ENCODE measurements at regions not wholly inside any gene's neighbourhood (a gene's known extent, or its start where the extent isn't known, plus 50 kb on each side); places are given as distances from the start of the nearest gene placed in this dataset.

GRCh38 chr12:84047881-84048280 lies 864.7 kb downstream of the SLC6A15 start:
- no peak for TF ChIP-seq FOXP2 (optimal IDR thresholded peaks at IDR 0.05; ENCODE audit: borderline replicate concordance, extremely low read depth, extremely low read length, insufficient read depth)
- TF ChIP-seq SIN3A (IDR thresholded peaks at IDR 0.05; ENCODE audit: borderline replicate concordance, insufficient read depth, low read length), result no peak
- no peak for TF ChIP-seq TAF1 (IDR thresholded peaks at IDR 0.05; ENCODE audit: borderline replicate concordance, insufficient read depth, low read length)
- no peak for TF ChIP-seq REST (IDR thresholded peaks at IDR 0.05; ENCODE audit: insufficient read depth in 1 of 2, low read depth in 2 of 2, low read length in 2 of 2)

- TF ChIP-seq POLR2AphosphoS5 (IDR thresholded peaks at IDR 0.05; ENCODE audit: low read depth, low read length), result no peak
Measured at GRCh38 chr12:84046859-84047258, 865.7 kb downstream of the SLC6A15 start.

- TF ChIP-seq POLR2AphosphoS5 (IDR thresholded peaks at IDR 0.05; ENCODE audit: low read depth, low read length), result no peak
Measured at GRCh38 chr12:84043355-84043754, 869.2 kb downstream of the SLC6A15 start.

- TF ChIP-seq REST (IDR thresholded peaks at IDR 0.05; ENCODE audit: insufficient read depth in 1 of 2, low read depth in 2 of 2, low read length in 2 of 2), result no peak
- TF ChIP-seq FOXP2 (optimal IDR thresholded peaks at IDR 0.05; ENCODE audit: borderline replicate concordance, extremely low read depth, extremely low read length, insufficient read depth), result no peak
- TF ChIP-seq TAF1 (IDR thresholded peaks at IDR 0.05; ENCODE audit: borderline replicate concordance, insufficient read depth, low read length), result no peak
- TF ChIP-seq POLR2AphosphoS5 (IDR thresholded peaks at IDR 0.05; ENCODE audit: low read depth, low read length), result no peak
- TF ChIP-seq SIN3A (IDR thresholded peaks at IDR 0.05; ENCODE audit: borderline replicate concordance, insufficient read depth, low read length), result no peak
Measured at GRCh38 chr12:84038242-84038641, 874.4 kb downstream of the SLC6A15 start.

GRCh38 chr12:84036912-84037311 lies 875.7 kb downstream of the SLC6A15 start:
- TF ChIP-seq TAF1 (IDR thresholded peaks at IDR 0.05; ENCODE audit: borderline replicate concordance, insufficient read depth, low read length), result no peak
- TF ChIP-seq REST (IDR thresholded peaks at IDR 0.05; ENCODE audit: insufficient read depth in 1 of 2, low read depth in 2 of 2, low read length in 2 of 2), result no peak
- TF ChIP-seq POLR2AphosphoS5 (IDR thresholded peaks at IDR 0.05; ENCODE audit: low read depth, low read length), result no peak
- TF ChIP-seq SIN3A (IDR thresholded peaks at IDR 0.05; ENCODE audit: borderline replicate concordance, insufficient read depth, low read length), result no peak
- no peak for TF ChIP-seq FOXP2 (optimal IDR thresholded peaks at IDR 0.05; ENCODE audit: borderline replicate concordance, extremely low read depth, extremely low read length, insufficient read depth)

- TF ChIP-seq TAF1 (IDR thresholded peaks at IDR 0.05; ENCODE audit: borderline replicate concordance, insufficient read depth, low read length) (no peak), REST (IDR thresholded peaks at IDR 0.05; ENCODE audit: insufficient read depth in 1 of 2, low read depth in 2 of 2, low read length in 2 of 2) (no peak)
Measured at GRCh38 chr12:84035766-84036165, 876.8 kb downstream of the SLC6A15 start.

All from PFSK-1 (cell line).